Kidney (tissue), 13 donors: ENCODE measurements at regions not wholly inside any gene's neighbourhood (a gene's known extent, or its start where the extent isn't known, plus 50 kb on each side); places are given as distances from the start of the nearest gene placed in this dataset.

Experiments
- DNase-seq, 5 donors: peaks; one replicate each; pipeline ENCODE4 v3.0.0-alpha.2; 2013 to 2020
- FAIRE-seq: peaks from 2 replicates; lab custom pipeline; 2012; peaks lifted over from hg19 to GRCh38; lab: Jason Lieb, UNC
- H3K27ac ChIP-seq, 2 donors: one replicate each; pipeline ENCODE4 v1.7.0; 2013; ENCODE audit warnings: low read depth in 2 of 2, low read length in 2 of 2, inconsistent platforms in 1 of 2
- H3K27me3 ChIP-seq: one replicate; pipeline ENCODE4 v1.7.1; 2013; ENCODE audit warnings: low read length, inconsistent platforms; ENCODE audit not compliant: control insufficient read depth, insufficient read depth
- H3K36me3 ChIP-seq, 3 donors: one replicate each; pipeline versions ENCODE4 v1.7.0 to v1.7.1; 2013; ENCODE audit warnings: low read length in 3 of 3, control low read depth in 1 of 3, inconsistent platforms in 1 of 3; ENCODE audit not compliant: insufficient read depth in 3 of 3, control insufficient read depth in 2 of 3
- H3K4me1 ChIP-seq, 3 donors: one replicate each; pipeline versions ENCODE4 v1.7.0 to v1.7.1; 2013; ENCODE audit warnings: low read length in 3 of 3, inconsistent platforms in 1 of 3, low read depth in 1 of 3; ENCODE audit not compliant: control insufficient read depth in 2 of 3, insufficient read depth in 2 of 3
- H3K4me3 ChIP-seq, 3 donors: one replicate each; pipeline versions ENCODE4 v1.7.0 to v1.8.1; 2013; ENCODE audit warnings: low read length in 3 of 3, control low read depth in 1 of 3, inconsistent platforms in 1 of 3
- H3K9ac ChIP-seq, 3 donors: one replicate each; pipeline versions ENCODE4 v1.7.0 to v1.7.1; 2013; ENCODE audit warnings: low read length in 3 of 3, control low read depth in 1 of 3, inconsistent platforms in 1 of 3
- H3K9me3 ChIP-seq, 3 donors: one replicate each; pipeline versions ENCODE4 v1.7.0 to v1.7.1; 2013; ENCODE audit warnings: low read length in 3 of 3, control low read depth in 1 of 3, inconsistent platforms in 1 of 3; ENCODE audit not compliant: control insufficient read depth in 2 of 3, insufficient read depth in 1 of 3
- intact Hi-C: fragments of 100-400 bp; cut with DNase I; formaldehyde crosslinking; loops from one replicate; pipeline ENCODE4 v1.11.1; 2022
- TF ChIP-seq, protein P1 (sequence below): IDR thresholded peaks from 3 replicates; pipeline ENCODE4 v1.5.1; 2012; ENCODE audit warnings: mild to moderate bottlenecking, moderate library complexity, borderline replicate concordance; ENCODE audit not compliant: insufficient read depth; ENCODE audit errors: extremely low read depth
- donor health status: control.
- donor health status: control.
- donor health status: control.
- donor health status: control.
- donor health status: control.
- donor health status: DM: yes; HTN: yes; CAD: no.
- donor health status: Normal renal cell carcinoma (clear cell type).

GRCh38 chr1:30615816-30616590, 107.4 kb downstream of the MATN1 start:
- Histone ChIP-seq H3K9me3 (no peaks in the 10 kb centered on the region), H3K4me1 (no peaks in the 10 kb centered on the region), H3K27ac (no peak overlapping the region), H3K9ac (no peak overlapping the region), H3K36me3 (no peaks in the 10 kb centered on the region), H3K27me3 (no peaks in the 10 kb centered on the region), H3K4me3 (no peak overlapping the region)
- intact Hi-C loops: no loop called here
- TF ChIP-seq, protein P1, sequence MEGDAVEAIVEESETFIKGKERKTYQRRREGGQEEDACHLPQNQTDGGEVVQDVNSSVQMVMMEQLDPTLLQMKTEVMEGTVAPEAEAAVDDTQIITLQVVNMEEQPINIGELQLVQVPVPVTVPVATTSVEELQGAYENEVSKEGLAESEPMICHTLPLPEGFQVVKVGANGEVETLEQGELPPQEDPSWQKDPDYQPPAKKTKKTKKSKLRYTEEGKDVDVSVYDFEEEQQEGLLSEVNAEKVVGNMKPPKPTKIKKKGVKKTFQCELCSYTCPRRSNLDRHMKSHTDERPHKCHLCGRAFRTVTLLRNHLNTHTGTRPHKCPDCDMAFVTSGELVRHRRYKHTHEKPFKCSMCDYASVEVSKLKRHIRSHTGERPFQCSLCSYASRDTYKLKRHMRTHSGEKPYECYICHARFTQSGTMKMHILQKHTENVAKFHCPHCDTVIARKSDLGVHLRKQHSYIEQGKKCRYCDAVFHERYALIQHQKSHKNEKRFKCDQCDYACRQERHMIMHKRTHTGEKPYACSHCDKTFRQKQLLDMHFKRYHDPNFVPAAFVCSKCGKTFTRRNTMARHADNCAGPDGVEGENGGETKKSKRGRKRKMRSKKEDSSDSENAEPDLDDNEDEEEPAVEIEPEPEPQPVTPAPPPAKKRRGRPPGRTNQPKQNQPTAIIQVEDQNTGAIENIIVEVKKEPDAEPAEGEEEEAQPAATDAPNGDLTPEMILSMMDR: no peak
- FAIRE-seq (no peak), DNase-seq (no peak)

GRCh38 chr1:30615076-30615795, 108.1 kb downstream of the MATN1 start:
- FAIRE-seq (no peak), DNase-seq (no peak)
- intact Hi-C loops: no loop called here
- TF ChIP-seq, protein P1: no peak
- Histone ChIP-seq H3K4me1 (no peaks in the 10 kb centered on the region), H3K9me3 (no peaks in the 10 kb centered on the region), H3K27ac (no peak overlapping the region), H3K27me3 (no peaks in the 10 kb centered on the region), H3K36me3 (no peaks in the 10 kb centered on the region), H3K9ac (no peak overlapping the region), H3K4me3 (no peak overlapping the region)

GRCh38 chr1:30613188-30613587, 110.2 kb downstream of the MATN1 start:
- TF ChIP-seq, protein P1: no peak
- intact Hi-C loops: no loop called here
- FAIRE-seq (no peak), DNase-seq (no peak)
- Histone ChIP-seq H3K27ac (no peak overlapping the region), H3K9me3 (no peaks in the 10 kb centered on the region), H3K27me3 (no peaks in the 10 kb centered on the region), H3K36me3 (no peaks in the 10 kb centered on the region), H3K4me1 (no peaks in the 10 kb centered on the region), H3K4me3 (no peak overlapping the region), H3K9ac (no peak overlapping the region)
